ENCODE measurements at regions not wholly inside any gene's neighbourhood (a gene's known extent, or its start where the extent isn't known, plus 50 kb on each side); places are given as distances from the start of the nearest gene placed in this dataset.
"Not testable (repeated sequence)": the region's sequence is repeated elsewhere in the genome, so short reads cannot be mapped to it uniquely, and the experiment has no call there.

DNA sequence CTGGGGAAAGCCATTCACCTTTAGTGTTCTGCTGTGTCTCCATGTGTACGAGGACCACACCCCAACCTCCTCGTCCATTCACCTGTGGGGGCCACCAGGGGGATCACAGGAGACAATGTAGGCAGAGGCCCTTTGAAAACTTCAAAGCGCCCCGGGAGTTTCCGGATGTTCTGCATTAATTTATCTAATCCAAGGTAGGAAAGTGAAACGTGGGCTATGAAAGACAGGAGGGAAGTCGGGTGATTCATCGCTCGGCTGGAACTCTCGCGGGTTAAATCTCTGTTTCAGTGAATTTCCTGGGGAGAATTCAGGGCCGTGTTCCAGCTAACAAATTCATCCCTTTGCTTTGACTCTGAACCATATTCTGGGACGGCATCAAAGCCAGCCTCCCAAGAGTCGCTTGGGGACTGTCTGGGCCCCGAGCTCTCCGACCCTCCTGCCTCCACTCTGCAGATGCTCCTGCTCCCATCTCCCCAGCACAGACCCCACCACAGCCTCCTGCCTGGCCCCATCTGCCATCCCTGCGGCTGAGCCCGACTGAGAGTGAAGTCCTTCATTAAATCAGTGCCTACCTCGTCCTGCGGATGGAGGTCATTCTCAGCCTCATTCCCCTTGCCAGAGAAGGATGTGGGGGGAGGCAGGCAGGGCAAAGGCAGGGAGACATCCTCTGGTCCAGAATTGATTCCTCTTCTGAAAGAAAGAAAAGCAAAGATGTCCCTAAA, 114.1 kb upstream of the CARD11 start:
- peaks cover 24% of the 10 kb centered on the region for H3K4me1 Mint-ChIP-seq

DNA sequence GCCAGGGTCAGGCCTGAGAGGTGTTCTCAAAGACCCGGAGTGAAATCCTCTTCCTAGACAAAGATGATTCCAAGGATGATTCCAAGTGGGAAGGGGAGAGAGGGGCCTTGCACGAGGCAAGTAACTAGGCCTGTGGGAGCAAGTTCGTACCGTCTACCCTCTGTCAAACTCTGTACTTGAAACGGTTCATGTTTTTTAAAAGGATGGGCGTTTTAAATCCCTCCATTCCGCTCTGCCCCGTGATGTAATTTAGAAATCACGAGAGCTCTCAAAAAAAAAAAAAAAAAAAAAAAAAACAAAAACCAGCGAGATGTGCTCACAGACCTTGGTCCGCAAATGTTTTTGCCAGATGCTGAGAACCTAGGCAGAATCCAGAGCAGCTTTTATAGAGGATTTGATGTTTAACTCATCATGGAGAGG, 114.7 kb upstream of the CARD11 start:
- CTCF ChIA-PET, result interaction anchor here (0.7 kb wide), 1 partner anchor 12 kb away, joined by 3 read pairs; no protein-coding TSS in a partner anchor
- ATAC-seq (no peak), DNase-seq (no peak)
- Mint-ChIP-seq H3K27me3 (peaks cover 11% of the 10 kb centered on the region), H3K4me1 (peaks cover 17% of the 10 kb centered on the region), H3K27ac (no peak overlapping the region), H3K9me3 (ENCODE audit: low read depth) (peaks cover 2% of the 10 kb centered on the region), H3K36me3 (peaks cover 4% of the 10 kb centered on the region), H3K4me3 (no peak overlapping the region)

More for the DNA sequence above, 114.1 kb upstream of the CARD11 start:
- H3K27me3 Mint-ChIP-seq, result peaks cover 11% of the 10 kb centered on the region
- H3K4me3 Mint-ChIP-seq, result no peak overlapping the region
- CTCF ChIA-PET, result interaction anchor here (4.6 kb wide), 1 partner anchor 293 kb away, joined by 24 read pairs; no protein-coding TSS in a partner anchor
- H3K9me3 Mint-ChIP-seq (ENCODE audit: low read depth), result peaks cover 2% of the 10 kb centered on the region
- peaks cover 4% of the 10 kb centered on the region for H3K36me3 Mint-ChIP-seq
- DNase-seq (no peak), ATAC-seq (no peak)
- H3K27ac Mint-ChIP-seq, result no peak overlapping the region

GRCh38 chr7:3159039-3159438, 115.4 kb upstream of the CARD11 start:
- CTCF ChIA-PET, result interaction anchor here (0.7 kb wide), 1 partner anchor 13 kb away, joined by 3 read pairs; no protein-coding TSS in a partner anchor
- H3K4me3 Mint-ChIP-seq, result no peak overlapping the region
- peaks cover 11% of the 10 kb centered on the region for H3K27me3 Mint-ChIP-seq

DNA sequence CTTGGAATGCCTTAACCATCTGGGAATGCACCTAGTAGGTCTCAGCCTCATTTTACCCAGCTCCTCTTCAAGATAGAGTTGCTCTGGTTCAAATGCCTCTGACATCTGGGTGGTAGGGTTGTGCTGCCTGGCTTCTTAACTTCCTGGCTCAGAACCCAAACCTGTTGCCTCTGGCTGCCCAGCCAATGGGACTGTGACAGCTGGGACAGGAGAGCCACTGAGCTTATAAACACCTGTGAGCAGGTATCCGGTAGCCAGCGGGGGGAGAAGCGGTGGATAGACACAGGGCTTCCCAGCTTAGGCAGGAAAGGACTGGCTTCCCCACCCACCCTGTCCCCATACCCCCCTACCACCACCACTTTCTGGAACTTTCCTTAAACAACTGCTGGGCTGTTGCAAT, 115.8 kb upstream of the CARD11 start:
- Mint-ChIP-seq H3K27me3 (peaks cover 11% of the 10 kb centered on the region), H3K27ac (no peak overlapping the region), H3K4me1 (peaks cover 6% of the 10 kb centered on the region), H3K36me3 (peaks cover 4% of the 10 kb centered on the region), H3K4me3 (no peak overlapping the region), H3K9me3 (ENCODE audit: low read depth) (peaks cover 2% of the 10 kb centered on the region)
- ATAC-seq (no peak), DNase-seq (no peak)
- CTCF ChIA-PET, result no interaction called here

More at GRCh38 chr7:3159039-3159438, 115.4 kb upstream of the CARD11 start:
- DNase-seq (no peak), ATAC-seq (no peak)
- Mint-ChIP-seq H3K4me1 (peaks cover 10% of the 10 kb centered on the region), H3K27ac (no peak overlapping the region), H3K9me3 (ENCODE audit: low read depth) (peaks cover 2% of the 10 kb centered on the region), H3K36me3 (peaks cover 4% of the 10 kb centered on the region)

- not testable (repeated sequence) for ATAC-seq; H3K27ac Mint-ChIP-seq; H3K4me1 Mint-ChIP-seq; H3K9me3 Mint-ChIP-seq (ENCODE audit: low read depth); DNase-seq; H3K4me3 Mint-ChIP-seq; H3K36me3 Mint-ChIP-seq
- H3K27me3 Mint-ChIP-seq, result peaks cover 11% of the 10 kb centered on the region
- CTCF ChIA-PET, result interaction anchor here (1.0 kb wide), 1 partner anchor 45 kb away, joined by 5 read pairs; no protein-coding TSS in a partner anchor
Measured at GRCh38 chr7:3159926-3160325, 116.3 kb upstream of the CARD11 start.

DNA sequence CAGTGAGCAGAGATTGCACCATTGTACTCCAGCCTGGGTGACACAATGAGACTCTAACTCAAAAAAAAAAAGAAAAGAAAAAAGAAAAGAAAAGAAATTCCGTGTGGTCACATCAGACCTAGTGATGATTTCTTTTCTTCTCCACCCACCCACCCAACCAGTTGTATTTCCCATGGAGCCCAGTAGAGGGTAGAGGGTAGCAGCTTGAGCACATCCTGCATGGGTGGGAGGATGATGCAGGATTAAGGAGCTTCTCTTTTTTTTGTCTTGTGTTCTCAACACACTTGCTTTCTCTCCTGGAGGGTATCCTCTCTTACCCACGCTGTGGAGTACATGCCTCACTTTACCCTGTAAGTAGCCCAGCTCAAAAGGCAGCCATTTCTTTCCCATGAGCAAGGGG, 118.6 kb upstream of the CARD11 start:
- CTCF ChIA-PET, result interaction anchor here (1.3 kb wide), 1 partner anchor 298 kb away, joined by 4 read pairs; no protein-coding TSS in a partner anchor
- no peaks in the 10 kb centered on the region for H3K4me1 Mint-ChIP-seq
- DNase-seq, result no peak
- no peaks in the 10 kb centered on the region for H3K36me3 Mint-ChIP-seq
- no peak overlapping the region for H3K4me3 Mint-ChIP-seq
- H3K9me3 Mint-ChIP-seq (ENCODE audit: low read depth), result no peaks in the 10 kb centered on the region
- no peak for ATAC-seq
- H3K27ac Mint-ChIP-seq, result no peak overlapping the region
- peaks cover 12% of the 10 kb centered on the region for H3K27me3 Mint-ChIP-seq

DNA sequence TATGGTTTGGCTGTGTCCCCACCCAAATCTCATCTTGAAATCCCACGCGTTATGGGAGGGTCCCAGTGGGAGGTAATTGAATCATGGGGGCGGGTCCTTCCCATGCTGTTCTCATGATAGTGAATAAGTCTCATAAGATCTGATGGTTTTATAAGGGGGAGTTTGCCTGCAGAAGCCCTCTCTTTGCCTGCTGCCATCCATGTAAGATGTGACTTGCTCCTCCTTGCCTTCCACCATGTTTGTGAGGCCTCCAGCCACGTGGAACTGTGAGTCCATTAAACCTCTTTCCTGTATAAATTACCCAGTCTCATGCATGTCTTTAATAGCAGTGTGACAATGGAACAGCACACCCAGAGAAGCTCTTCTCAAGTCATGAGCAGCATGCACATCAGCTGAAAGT, 119.1 kb upstream of the CARD11 start:
- not testable (repeated sequence) for H3K4me3 Mint-ChIP-seq; DNase-seq; H3K4me1 Mint-ChIP-seq; H3K36me3 Mint-ChIP-seq; H3K9me3 Mint-ChIP-seq (ENCODE audit: low read depth); ATAC-seq; H3K27ac Mint-ChIP-seq
- H3K27me3 Mint-ChIP-seq, result peaks cover 17% of the 10 kb centered on the region
- CTCF ChIA-PET, result interaction anchor here (1.3 kb wide), 1 partner anchor 298 kb away, joined by 4 read pairs; no protein-coding TSS in a partner anchor

DNA sequence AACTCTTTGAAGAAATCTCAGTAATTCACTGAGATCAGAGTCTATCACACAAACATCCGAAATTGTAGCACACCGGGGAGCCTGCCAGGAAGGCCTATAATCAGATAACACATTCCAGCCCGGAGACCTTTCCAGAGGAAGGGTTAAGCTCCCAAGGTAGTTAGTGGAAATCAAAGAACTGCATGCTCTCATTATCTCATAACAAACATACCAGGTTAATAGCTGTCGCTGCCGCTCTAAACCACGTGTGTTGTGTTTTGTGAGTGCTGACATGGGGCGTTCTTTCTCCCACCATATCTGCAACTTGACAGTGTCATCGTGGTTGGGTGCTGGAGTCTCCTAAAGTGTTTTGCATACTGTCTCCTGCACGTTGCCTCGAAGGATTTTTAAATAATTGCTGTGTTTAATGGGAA, 120.7 kb upstream of the CARD11 start:
- no peaks in the 10 kb centered on the region for H3K36me3 Mint-ChIP-seq
- CTCF ChIA-PET, result no interaction called here

DNA sequence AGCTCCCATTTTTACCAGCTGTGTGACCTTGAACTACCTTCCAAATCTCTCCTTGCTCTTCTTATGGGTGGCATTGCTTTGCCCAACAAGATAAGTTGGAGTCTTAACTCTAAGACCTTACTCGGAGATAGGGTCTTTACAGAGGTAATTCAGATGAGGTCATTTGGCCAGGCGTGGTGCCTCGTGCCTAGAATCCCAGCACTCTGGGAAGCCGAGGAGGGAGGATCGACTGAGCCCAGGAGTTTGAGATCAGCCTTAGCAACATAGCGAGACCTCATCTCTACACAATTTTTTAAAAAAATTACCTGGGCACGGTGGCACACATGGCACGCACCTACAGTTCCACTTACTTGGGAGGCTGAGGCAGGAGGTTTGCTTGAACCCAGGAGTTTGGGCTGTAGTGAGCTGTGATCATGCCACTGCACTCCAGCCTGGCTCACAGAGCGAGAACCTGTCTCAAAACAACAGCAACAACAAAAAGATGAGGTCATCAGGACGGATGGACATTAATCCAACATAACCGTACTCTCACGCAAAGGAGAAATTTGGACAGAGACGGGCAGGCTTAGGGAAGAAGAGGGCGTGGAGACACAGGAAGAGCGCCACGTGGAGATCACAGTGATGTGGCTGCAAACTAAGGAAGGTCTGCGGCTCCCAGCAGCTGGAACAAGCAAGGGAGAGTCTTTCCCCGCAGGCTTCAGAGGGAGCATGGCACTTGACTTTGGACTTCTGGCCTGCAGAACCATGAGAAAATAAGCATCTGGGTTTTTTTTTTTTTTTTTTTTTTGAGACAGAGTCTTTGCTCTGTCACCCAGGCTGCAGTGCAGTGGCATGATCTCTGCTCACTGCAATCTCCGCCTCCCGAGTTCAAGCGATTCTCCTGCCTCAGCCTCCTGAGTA, 122.3 kb upstream of the CARD11 start:
- Mint-ChIP-seq H3K4me3 (no peak overlapping the region), H3K27me3 (peaks cover 25% of the 10 kb centered on the region), H3K36me3 (no peaks in the 10 kb centered on the region), H3K4me1 (peaks cover 10% of the 10 kb centered on the region), H3K9me3 (ENCODE audit: low read depth) (no peaks in the 10 kb centered on the region), H3K27ac (no peak overlapping the region)
- DNase-seq (no peak), ATAC-seq (no peak)
- CTCF ChIA-PET, result interaction anchor here (0.6 kb wide), 1 partner anchor 461 kb away, joined by 3 read pairs; no protein-coding TSS in a partner anchor

More for the DNA sequence above, 120.7 kb upstream of the CARD11 start:
- no peak overlapping the region for H3K27ac Mint-ChIP-seq
- no peaks in the 10 kb centered on the region for H3K9me3 Mint-ChIP-seq (ENCODE audit: low read depth)
- H3K4me3 Mint-ChIP-seq, result no peak overlapping the region
- H3K4me1 Mint-ChIP-seq, result peaks cover 6% of the 10 kb centered on the region
- H3K27me3 Mint-ChIP-seq, result peaks cover 27% of the 10 kb centered on the region
- DNase-seq, result no peak
- ATAC-seq, result no peak

DNA sequence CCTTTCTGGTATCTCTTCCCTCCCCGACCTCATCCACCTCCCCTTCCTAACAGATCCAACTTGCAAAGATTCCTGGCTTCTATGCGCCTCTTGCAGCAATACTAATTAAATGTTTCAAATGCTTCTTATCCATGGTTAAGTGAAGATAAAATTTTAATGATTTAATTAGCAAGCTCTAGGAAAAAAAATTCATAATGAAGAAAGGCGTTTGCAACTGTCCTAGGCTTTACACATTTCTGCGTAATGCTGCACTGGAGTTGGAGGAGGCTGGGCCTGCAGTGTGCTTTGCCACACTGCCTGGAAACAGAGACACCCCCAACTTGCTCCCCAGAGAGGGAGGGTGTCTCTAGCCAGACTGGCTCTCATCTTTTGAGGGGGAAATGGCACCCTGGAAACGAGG, 123.9 kb upstream of the CARD11 start:
- CTCF ChIA-PET, result no interaction called here
- no peak overlapping the region for H3K27ac Mint-ChIP-seq

GRCh38 chr7:3168370-3168769, 124.7 kb upstream of the CARD11 start:
- CTCF ChIA-PET, result no interaction called here
- DNase-seq, result no peak
- H3K4me3 Mint-ChIP-seq, result no peak overlapping the region
- H3K9me3 Mint-ChIP-seq (ENCODE audit: low read depth), result no peaks in the 10 kb centered on the region
- no peak for ATAC-seq
- H3K36me3 Mint-ChIP-seq, result peaks cover 3% of the 10 kb centered on the region
- H3K4me1 Mint-ChIP-seq, result peaks cover 11% of the 10 kb centered on the region
- no peak overlapping the region for H3K27ac Mint-ChIP-seq
- peaks cover 35% of the 10 kb centered on the region for H3K27me3 Mint-ChIP-seq

More for the DNA sequence above, 123.9 kb upstream of the CARD11 start:
- peaks cover 29% of the 10 kb centered on the region for H3K27me3 Mint-ChIP-seq
- H3K36me3 Mint-ChIP-seq, result peaks cover 3% of the 10 kb centered on the region
- ATAC-seq (no peak), DNase-seq (no peak)
- no peak overlapping the region for H3K4me3 Mint-ChIP-seq
- no peaks in the 10 kb centered on the region for H3K9me3 Mint-ChIP-seq (ENCODE audit: low read depth)
- H3K4me1 Mint-ChIP-seq, result peaks cover 11% of the 10 kb centered on the region

DNA sequence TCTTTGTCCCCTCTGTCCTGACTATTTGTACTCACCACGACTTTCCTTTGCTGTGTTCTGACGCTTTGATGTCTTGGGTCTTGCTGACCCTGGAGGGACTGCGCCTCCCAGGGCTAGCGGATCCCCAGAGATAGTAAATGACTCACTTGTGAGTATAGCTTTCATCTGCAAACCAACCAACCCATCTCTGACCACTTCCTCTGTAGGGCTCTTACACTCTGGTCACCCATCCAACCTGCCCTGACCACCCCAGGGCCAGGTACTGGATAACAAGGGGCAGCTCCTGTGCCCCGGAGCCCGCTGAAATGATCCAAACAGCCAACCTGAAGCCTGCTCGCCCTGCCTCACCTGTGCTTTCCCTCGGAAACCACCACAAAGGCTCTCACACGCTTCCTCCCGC, 125.2 kb upstream of the CARD11 start:
- Mint-ChIP-seq H3K4me1 (peaks cover 11% of the 10 kb centered on the region), H3K9me3 (ENCODE audit: low read depth) (no peaks in the 10 kb centered on the region), H3K4me3 (no peak overlapping the region), H3K27me3 (peaks cover 35% of the 10 kb centered on the region), H3K36me3 (peaks cover 3% of the 10 kb centered on the region), H3K27ac (no peak overlapping the region)
- DNase-seq (no peak), ATAC-seq (no peak)
- CTCF ChIA-PET, result no interaction called here

DNA sequence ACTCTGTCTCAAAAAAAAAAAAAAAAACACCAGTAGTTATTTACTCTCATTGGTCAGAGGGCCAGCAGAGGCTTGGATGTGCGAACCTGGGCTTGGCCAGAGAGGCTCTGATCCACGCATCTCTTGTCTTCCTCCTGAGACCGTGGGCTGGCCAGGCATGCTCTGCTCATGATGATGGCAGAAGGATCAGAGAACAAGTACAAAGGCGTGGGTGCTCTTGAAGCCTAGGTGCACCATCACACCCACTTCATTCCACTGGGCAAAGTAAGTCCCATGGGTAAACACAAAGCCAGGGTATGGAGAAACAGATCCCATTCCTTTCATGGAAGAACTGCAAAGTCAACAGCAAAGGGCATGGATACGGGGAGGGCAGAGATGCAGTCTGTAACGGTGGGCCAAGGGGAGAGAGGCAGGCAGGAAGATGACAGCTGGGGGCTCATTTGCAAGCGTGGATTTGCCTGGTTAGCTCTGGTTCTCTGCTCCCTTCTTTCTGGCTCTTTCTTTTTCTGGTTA, 128.2 kb upstream of the SDK1 start:
- DNase-seq (no peak), ATAC-seq (no peak)
- Mint-ChIP-seq H3K27ac (no peak overlapping the region), H3K27me3 (peaks cover 43% of the 10 kb centered on the region), H3K4me3 (no peak overlapping the region), H3K9me3 (ENCODE audit: low read depth) (no peaks in the 10 kb centered on the region), H3K4me1 (peaks cover 11% of the 10 kb centered on the region), H3K36me3 (peaks cover 3% of the 10 kb centered on the region)
- CTCF ChIA-PET, result no interaction called here

All from activated CD8-positive, alpha-beta memory T cell treated with anti-CD3 and anti-CD28 coated beads, Interleukin-2, amount 10 ng/mL, durations not matched to agents 7 days and 5 days (primary cell).